Heart left ventricle (tissue), 13 donors: ENCODE measurements at regions not wholly inside any gene's neighbourhood (a gene's known extent, or its start where the extent isn't known, plus 50 kb on each side); places are given as distances from the start of the nearest gene placed in this dataset.

Experiments used
- POLR2A ChIP-seq, 2 donors: fragments of 450-650 bp; IDR thresholded peaks; one replicate each; pipeline ENCODE4 v1.6.1; 2017; ENCODE audit warnings: antibody characterized with exemption in 2 of 2, mild to moderate bottlenecking in 2 of 2, moderate library complexity in 2 of 2
- TF ChIP-seq, protein P1 (sequence below), 12 donors: fragments of 200-600 bp; sonication (generic) in 4 of 12; IDR thresholded peaks; one replicate each; pipeline versions ENCODE4 v1.5.0 to v1.8.0; 2018 to 2022; ENCODE audit warnings: antibody characterized with exemption in 12 of 12, mild to moderate bottlenecking in 5 of 12
- donor health status: ischemic (EF 13 %, LVEDD 7.1; RV severe dilation, severe dysfunction).
- donor health status: DM: no; HTN: yes; CAD: no.
- donor health status: DM: no; HTN: no; CAD: no.
- donor health status: ischemic (EF 25% LVEDD 6.9; RV normal size, moderate dysfunction).
- donor health status: ischemic (EF 25% LVEDD 5.7; RV mildly dilated, moderate dysfunction).
- donor health status: ischemic (EF 35%, LVEDD 5.7; RV mildly dilated, moderate dysfunction).
- donor health status: nonischemic (EF 11% LVEDD 7.7; RV severe dilation, severe dysfunction).
- donor health status: DM: yes; HTN: yes; CAD: no.
- donor health status: PGD.
- donor health status: ischemic (EF 29% LVEDD 5.4; RV normal size, mild dysfunction).
- donor health status: nonischemic (EF 23%, LVEDD 6.1; RV moderate dilation, normal function).

DNA sequence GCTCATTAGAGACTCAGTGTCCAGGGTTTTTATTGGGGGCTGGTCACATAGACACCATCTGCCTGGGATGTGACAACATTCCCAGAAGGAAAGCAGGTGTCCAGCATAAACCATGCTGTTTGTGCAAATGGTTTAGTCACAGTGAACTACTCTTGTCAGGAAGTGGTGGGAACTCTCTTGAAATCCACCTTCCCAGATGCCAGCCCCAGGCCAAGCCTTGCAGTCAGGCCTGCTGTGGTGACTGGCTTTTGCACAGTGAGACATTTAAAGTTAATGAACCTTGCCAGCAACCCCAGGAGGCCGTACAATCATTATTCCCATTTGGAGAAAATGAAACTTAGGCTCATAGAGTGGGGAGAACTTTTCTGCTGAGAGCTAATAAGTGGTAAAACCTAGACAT, 242.5 kb upstream of the KCNG1 start:
- TF ChIP-seq, protein P1, sequence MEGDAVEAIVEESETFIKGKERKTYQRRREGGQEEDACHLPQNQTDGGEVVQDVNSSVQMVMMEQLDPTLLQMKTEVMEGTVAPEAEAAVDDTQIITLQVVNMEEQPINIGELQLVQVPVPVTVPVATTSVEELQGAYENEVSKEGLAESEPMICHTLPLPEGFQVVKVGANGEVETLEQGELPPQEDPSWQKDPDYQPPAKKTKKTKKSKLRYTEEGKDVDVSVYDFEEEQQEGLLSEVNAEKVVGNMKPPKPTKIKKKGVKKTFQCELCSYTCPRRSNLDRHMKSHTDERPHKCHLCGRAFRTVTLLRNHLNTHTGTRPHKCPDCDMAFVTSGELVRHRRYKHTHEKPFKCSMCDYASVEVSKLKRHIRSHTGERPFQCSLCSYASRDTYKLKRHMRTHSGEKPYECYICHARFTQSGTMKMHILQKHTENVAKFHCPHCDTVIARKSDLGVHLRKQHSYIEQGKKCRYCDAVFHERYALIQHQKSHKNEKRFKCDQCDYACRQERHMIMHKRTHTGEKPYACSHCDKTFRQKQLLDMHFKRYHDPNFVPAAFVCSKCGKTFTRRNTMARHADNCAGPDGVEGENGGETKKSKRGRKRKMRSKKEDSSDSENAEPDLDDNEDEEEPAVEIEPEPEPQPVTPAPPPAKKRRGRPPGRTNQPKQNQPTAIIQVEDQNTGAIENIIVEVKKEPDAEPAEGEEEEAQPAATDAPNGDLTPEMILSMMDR (IDR thresholded peaks at IDR 0.05): no peak
- TF ChIP-seq POLR2A (IDR thresholded peaks at IDR 0.05): no peak
